Fibroblast of lung (primary cell): ENCODE measurements at regions not wholly inside any gene's neighbourhood (a gene's known extent, or its start where the extent isn't known, plus 50 kb on each side); places are given as distances from the start of the nearest gene placed in this dataset.
"Not testable (repeated sequence)": the region's sequence is repeated elsewhere in the genome, so short reads cannot be mapped to it uniquely, and the experiment has no call there.

Source experiments
- DNase-seq, 2 donors: peaks; one replicate each; pipeline versions ENCODE4 v3.0.0 to v3.0.0-alpha.2; 2010; ENCODE audit warnings: low read depth in 2 of 2
- H2AFZ ChIP-seq: 2 replicates; pipeline ENCODE4 v1.5.1; 2012; ENCODE audit warnings: low read length, control low read depth, inconsistent platforms
- H3K27ac ChIP-seq: 2 replicates; pipeline ENCODE4 v1.5.1; 2011; ENCODE audit warnings: low read length, control low read depth; ENCODE audit not compliant: insufficient read depth
- H3K27me3 ChIP-seq: 2 replicates; pipeline ENCODE4 v1.5.1; 2011; ENCODE audit warnings: mild to moderate bottlenecking, low read length; ENCODE audit not compliant: control insufficient read depth, insufficient read depth
- H3K36me3 ChIP-seq: 2 replicates; pipeline ENCODE4 v1.5.1; 2011; ENCODE audit warnings: low read length; ENCODE audit not compliant: control insufficient read depth, insufficient read depth
- H3K4me1 ChIP-seq: 2 replicates; pipeline ENCODE4 v1.5.1; 2011; ENCODE audit warnings: low read length; ENCODE audit not compliant: control insufficient read depth, insufficient read depth; ENCODE audit errors: extremely low read depth
- H3K4me2 ChIP-seq: 2 replicates; pipeline ENCODE4 v1.5.1; 2011; ENCODE audit warnings: low read length, control low read depth; ENCODE audit not compliant: insufficient read depth; ENCODE audit errors: extremely low read depth
- H3K4me3 ChIP-seq, 4 experiments: fragments of 200-600 bp in 1 of 4; sonication (generic) in 1 of 4; replicated peaks in 1 of 4; 2 replicates each; pipeline ENCODE4 v1.5.1; 2011 to 2016; ENCODE audit warnings: low read length in 4 of 4, low read depth in 3 of 4, mild to moderate bottlenecking in 3 of 4, control low read depth in 2 of 4, inconsistent platforms in 1 of 4, mixed read lengths in 1 of 4; ENCODE audit not compliant: insufficient read depth in 1 of 4; ENCODE audit errors: control extremely low read depth in 1 of 4
- H3K79me2 ChIP-seq: 2 replicates; pipeline ENCODE4 v1.5.1; 2012; ENCODE audit warnings: mild to moderate bottlenecking, low read length, inconsistent platforms; ENCODE audit not compliant: control insufficient read depth, insufficient read depth
- H3K9ac ChIP-seq: 2 replicates; pipeline ENCODE4 v1.5.1; 2011; ENCODE audit warnings: mild to moderate bottlenecking, low read length, control low read depth; ENCODE audit not compliant: insufficient read depth
- H3K9me3 ChIP-seq: 2 replicates; pipeline ENCODE4 v1.5.1; 2012; ENCODE audit warnings: low read depth, low read length; ENCODE audit not compliant: control insufficient read depth, insufficient read depth
- H4K20me1 ChIP-seq: 2 replicates; pipeline ENCODE4 v1.5.1; 2011; ENCODE audit warnings: low read length; ENCODE audit not compliant: control insufficient read depth, insufficient read depth; ENCODE audit errors: extremely low read depth
- CTCF ChIP-seq, 2 donors: IDR thresholded peaks in 1 of 2; conservative IDR thresholded peaks in 1 of 2; 1 replicate in 1 of 2; 2 replicates in 1 of 2; pipeline ENCODE4 v1.5.1; 2011 to 2012; ENCODE audit warnings: low read length in 2 of 2, control low read depth in 1 of 2, inconsistent platforms in 1 of 2, low read depth in 1 of 2, mild to moderate bottlenecking in 1 of 2
- EZH2 ChIP-seq: IDR thresholded peaks from 2 replicates; pipeline ENCODE4 v1.5.1; 2012; ENCODE audit warnings: low read length, control low read depth, mild to moderate bottlenecking; ENCODE audit errors: missing control alignments

- H3K4me3 ChIP-seq: no peak overlapping the region
- no peaks in the 10 kb centered on the region for H4K20me1 ChIP-seq
- H3K36me3 ChIP-seq: no peaks in the 10 kb centered on the region
- H3K27me3 ChIP-seq: no peaks in the 10 kb centered on the region
- no peaks in the 10 kb centered on the region for H3K79me2 ChIP-seq
- no peak for DNase-seq
- H3K27ac ChIP-seq: no peak overlapping the region
- no peak overlapping the region for H2AFZ ChIP-seq
- H3K4me1 ChIP-seq: peaks cover 18% of the 10 kb centered on the region
- no peak overlapping the region for H3K4me2 ChIP-seq
- no peak for TF ChIP-seq CTCF (conservative IDR thresholded peaks at IDR 0.05 in 1 of 2, IDR thresholded peaks at IDR 0.05 in 1 of 2; ENCODE audit: low read depth in 1 of 2, low read length in 2 of 2)
- TF ChIP-seq EZH2: no peak
- H3K9me3 ChIP-seq: no peaks in the 10 kb centered on the region
- no peak overlapping the region for H3K9ac ChIP-seq
Observed at GRCh38 chr6:139879823-139880356, 505.4 kb upstream of the CITED2 start.

GRCh38 chr6:139879241-139879640 is 504.8 kb upstream of the CITED2 start:
- DNase-seq, H3K9ac ChIP-seq, H3K4me3 ChIP-seq, H3K27me3 ChIP-seq, H3K9me3 ChIP-seq, H3K4me2 ChIP-seq, H3K27ac ChIP-seq, H2AFZ ChIP-seq, H4K20me1 ChIP-seq, H3K79me2 ChIP-seq, H3K36me3 ChIP-seq: not testable (repeated sequence)
- peaks cover 15% of the 10 kb centered on the region for H3K4me1 ChIP-seq

GRCh38 chr6:139877828-139878405 is 503.5 kb upstream of the CITED2 start:
- Histone ChIP-seq H4K20me1 (no peaks in the 10 kb centered on the region), H3K4me1 (peaks cover 10% of the 10 kb centered on the region), H3K27me3 (no peaks in the 10 kb centered on the region), H3K9ac (no peak overlapping the region), H3K27ac (no peak overlapping the region), H3K9me3 (no peaks in the 10 kb centered on the region), H2AFZ (no peak overlapping the region), H3K79me2 (no peaks in the 10 kb centered on the region), H3K4me3 (no peak overlapping the region), H3K36me3 (no peaks in the 10 kb centered on the region), H3K4me2 (no peak overlapping the region)
- TF ChIP-seq CTCF (conservative IDR thresholded peaks at IDR 0.05 in 1 of 2, IDR thresholded peaks at IDR 0.05 in 1 of 2; ENCODE audit: low read depth in 1 of 2, low read length in 2 of 2) (no peak), EZH2 (no peak)
- no peak for DNase-seq
